GM23338 (cell line): ENCODE measurements at regions not wholly inside any gene's neighbourhood (a gene's known extent, or its start where the extent isn't known, plus 50 kb on each side); places are given as distances from the start of the nearest gene placed in this dataset.

ENCODE experiments used
- ATAC-seq: fragments of 200-7000 bp; cut with Tn5 transposase; 3 replicates; pipeline ENCODE4 v1.9.1; 2020
- DNase-seq: peaks from one replicate; pipeline ENCODE4 v3.0.0-alpha.2; 2015; ENCODE audit warnings: low spot score
- H2AFZ ChIP-seq: fragments of 200-600 bp; sonication (generic); 2 replicates; pipeline ENCODE4 v1.8.0; 2016; ENCODE audit warnings: antibody characterized with exemption, mild to moderate bottlenecking, moderate library complexity
- H3F3A ChIP-seq: fragments of 200-600 bp; sonication (generic); replicated peaks from 2 replicates; pipeline ENCODE4 v1.8.0; 2017; ENCODE audit warnings: antibody characterized with exemption, mixed run types, low read depth
- H3K27ac ChIP-seq: fragments of 200-600 bp; sonication (generic); 2 replicates; pipeline ENCODE4 v1.6.1; 2016; ENCODE audit warnings: low read depth
- H3K27me3 ChIP-seq: fragments of 200-600 bp; sonication (generic); 2 replicates; pipeline ENCODE4 v1.8.0; 2016; ENCODE audit warnings: mild to moderate bottlenecking, mixed run types, moderate library complexity; ENCODE audit not compliant: insufficient read depth
- H3K36me3 ChIP-seq: fragments of 200-600 bp; sonication (generic); 2 replicates; pipeline ENCODE4 v1.8.0; 2016; ENCODE audit warnings: mild to moderate bottlenecking; ENCODE audit not compliant: insufficient read depth
- H3K4me1 ChIP-seq: fragments of 200-600 bp; sonication (generic); 2 replicates; pipeline ENCODE4 v1.8.0; 2016; ENCODE audit warnings: mild to moderate bottlenecking, moderate library complexity; ENCODE audit not compliant: insufficient read depth
- H3K4me2 ChIP-seq: fragments of 200-600 bp; sonication (generic); 2 replicates; pipeline ENCODE4 v1.7.1; 2017; ENCODE audit warnings: mixed run types
- H3K4me3 ChIP-seq: fragments of 200-600 bp; sonication (generic); 2 replicates; pipeline ENCODE4 v1.6.1; 2016; ENCODE audit warnings: mixed run types
- H3K79me2 ChIP-seq: fragments of 200-600 bp; sonication (generic); replicated peaks from 2 replicates; pipeline ENCODE4 v1.8.0; 2017; ENCODE audit warnings: mild to moderate bottlenecking; ENCODE audit not compliant: insufficient read depth
- H3K9me2 ChIP-seq: fragments of 200-600 bp; sonication (generic); 2 replicates; pipeline ENCODE4 v1.8.0; 2017; ENCODE audit not compliant: insufficient read depth
- H4K20me1 ChIP-seq: fragments of 200-600 bp; sonication (generic); replicated peaks from 2 replicates; pipeline ENCODE4 v1.8.0; 2017; ENCODE audit warnings: mild to moderate bottlenecking; ENCODE audit not compliant: insufficient read depth
- H3K27ac Mint-ChIP-seq: 2 replicates; pipeline ENCODE4 v1.8.0; 2020; ENCODE audit warnings: inconsistent platforms, mild to moderate bottlenecking, moderate library complexity, mixed read lengths
- H3K27me3 Mint-ChIP-seq: 3 replicates; pipeline ENCODE4 v1.8.0; 2022; ENCODE audit warnings: low read depth, mild to moderate bottlenecking, moderate library complexity, mixed read lengths, inconsistent platforms; ENCODE audit not compliant: insufficient read depth, poor library complexity
- H3K36me3 Mint-ChIP-seq: 3 replicates; pipeline ENCODE4 v1.8.0; 2021; ENCODE audit warnings: low read depth, mild to moderate bottlenecking, inconsistent platforms, moderate library complexity, mixed read lengths
- H3K4me1 Mint-ChIP-seq: 3 replicates; pipeline ENCODE4 v1.8.0; 2020; ENCODE audit warnings: mild to moderate bottlenecking, inconsistent platforms, mixed read lengths
- H3K4me3 Mint-ChIP-seq: 3 replicates; pipeline ENCODE4 v1.8.0; 2021; ENCODE audit warnings: moderate library complexity, mild to moderate bottlenecking, inconsistent platforms, mixed read lengths
- H3K9me3 Mint-ChIP-seq: 3 replicates; pipeline ENCODE4 v1.8.0; 2020; ENCODE audit warnings: moderate library complexity, mild to moderate bottlenecking, inconsistent platforms, mixed read lengths
- CREB1 ChIP-seq: fragments of 250-450 bp; sonication (Bioruptor Pico); IDR thresholded peaks from 2 replicates; pipeline ENCODE4 v1.5.0; 2020; ENCODE audit warnings: low read depth, mild to moderate bottlenecking, moderate library complexity
- CTCF ChIP-seq, 2 experiments: fragments of 200-600 bp in 1 of 2; sonication (generic) in 1 of 2; conservative IDR thresholded peaks; 2 replicates each; pipeline versions ENCODE4 v1.5.1 to v1.6.1; 2016 to 2017; ENCODE audit warnings: antibody characterized with exemption in 2 of 2, low read depth in 2 of 2, mild to moderate bottlenecking in 2 of 2, moderate library complexity in 1 of 2
- EZH2 ChIP-seq: fragments of 200-600 bp; sonication (generic); IDR thresholded peaks from one replicate; pipeline ENCODE4 v1.8.0; 2017; ENCODE audit warnings: antibody characterized with exemption, mild to moderate bottlenecking, low read depth; ENCODE audit not compliant: unreplicated experiment
- EZH2phosphoT487 ChIP-seq: fragments of 200-600 bp; sonication (generic); IDR thresholded peaks from one replicate; pipeline ENCODE4 v1.8.1; 2018; ENCODE audit warnings: antibody characterized with exemption; ENCODE audit not compliant: unreplicated experiment
- JUNB ChIP-seq: IDR thresholded peaks from one replicate; pipeline ENCODE4 v1.6.1; 2016; ENCODE audit warnings: antibody characterized with exemption; ENCODE audit not compliant: unreplicated experiment
- NANOG ChIP-seq: IDR thresholded peaks from 2 replicates; pipeline ENCODE4 v1.6.1; 2016; ENCODE audit warnings: antibody characterized with exemption, borderline replicate concordance
- POLR2AphosphoS5 ChIP-seq: IDR thresholded peaks from 2 replicates; pipeline ENCODE4 v1.6.1; 2016; ENCODE audit warnings: antibody characterized with exemption, low read depth
- REST ChIP-seq: IDR thresholded peaks from one replicate; pipeline ENCODE4 v1.6.1; 2018; ENCODE audit warnings: antibody characterized with exemption; ENCODE audit not compliant: unreplicated experiment
- STAT1 ChIP-seq: IDR thresholded peaks from one replicate; pipeline ENCODE4 v1.6.1; 2016; ENCODE audit warnings: antibody characterized with exemption; ENCODE audit not compliant: unreplicated experiment
- ZNF114 ChIP-seq: fragments of 250-450 bp; sonication (Bioruptor Pico); IDR thresholded peaks from 2 replicates; pipeline ENCODE4 v1.5.0; 2020; ENCODE audit warnings: mild to moderate bottlenecking, moderate library complexity
- ZNF331 ChIP-seq: fragments of 250-450 bp; sonication (Bioruptor Pico); IDR thresholded peaks from 2 replicates; pipeline ENCODE4 v1.5.0; 2020; ENCODE audit warnings: low read depth, mild to moderate bottlenecking, moderate library complexity
- TF ChIP-seq, protein P1 (sequence below): fragments of 250-450 bp; sonication (Bioruptor Pico); IDR thresholded peaks from 2 replicates; pipeline ENCODE4 v1.5.0; 2020; ENCODE audit warnings: mild to moderate bottlenecking, moderate library complexity
- TF ChIP-seq, protein P2 (sequence below): IDR thresholded peaks from 2 replicates; pipeline ENCODE4 v1.6.1; 2016; ENCODE audit warnings: antibody characterized with exemption

DNA sequence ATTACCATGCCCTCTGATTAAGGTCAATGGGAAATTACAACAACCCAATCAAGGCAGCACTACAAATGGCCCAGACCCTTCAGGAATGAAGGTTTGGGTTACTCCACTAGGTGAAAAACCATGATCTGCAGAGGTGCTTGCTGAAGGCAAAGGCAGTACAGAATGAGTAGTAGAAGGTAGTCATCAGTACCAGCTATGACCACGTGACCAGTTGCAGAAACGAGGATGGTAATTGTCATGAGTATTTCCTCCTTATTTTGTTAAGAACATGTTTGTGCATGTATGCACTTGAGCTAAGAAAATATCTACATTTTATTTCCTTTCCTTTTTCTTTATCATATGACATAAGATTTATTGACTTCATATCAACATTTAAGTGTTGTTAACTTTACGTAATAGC lies 607.1 kb downstream of the KCNT2 start:
- peaks cover 2% of the 10 kb centered on the region for H3K27me3 Mint-ChIP-seq
- Histone ChIP-seq H3K27me3 (no peaks in the 10 kb centered on the region), H2AFZ (no peak overlapping the region), H3F3A (no peaks in the 10 kb centered on the region), H4K20me1 (no peaks in the 10 kb centered on the region), H3K4me2 (no peak overlapping the region), H3K4me1 (peaks cover 11% of the 10 kb centered on the region), H3K79me2 (no peaks in the 10 kb centered on the region), H3K27ac (no peak overlapping the region), H3K4me3 (no peak overlapping the region), H3K9me2 (peaks cover 11% of the 10 kb centered on the region), H3K36me3 (no peaks in the 10 kb centered on the region)
- peaks cover 36% of the 10 kb centered on the region for H3K4me1 Mint-ChIP-seq
- TF ChIP-seq, protein P1, sequence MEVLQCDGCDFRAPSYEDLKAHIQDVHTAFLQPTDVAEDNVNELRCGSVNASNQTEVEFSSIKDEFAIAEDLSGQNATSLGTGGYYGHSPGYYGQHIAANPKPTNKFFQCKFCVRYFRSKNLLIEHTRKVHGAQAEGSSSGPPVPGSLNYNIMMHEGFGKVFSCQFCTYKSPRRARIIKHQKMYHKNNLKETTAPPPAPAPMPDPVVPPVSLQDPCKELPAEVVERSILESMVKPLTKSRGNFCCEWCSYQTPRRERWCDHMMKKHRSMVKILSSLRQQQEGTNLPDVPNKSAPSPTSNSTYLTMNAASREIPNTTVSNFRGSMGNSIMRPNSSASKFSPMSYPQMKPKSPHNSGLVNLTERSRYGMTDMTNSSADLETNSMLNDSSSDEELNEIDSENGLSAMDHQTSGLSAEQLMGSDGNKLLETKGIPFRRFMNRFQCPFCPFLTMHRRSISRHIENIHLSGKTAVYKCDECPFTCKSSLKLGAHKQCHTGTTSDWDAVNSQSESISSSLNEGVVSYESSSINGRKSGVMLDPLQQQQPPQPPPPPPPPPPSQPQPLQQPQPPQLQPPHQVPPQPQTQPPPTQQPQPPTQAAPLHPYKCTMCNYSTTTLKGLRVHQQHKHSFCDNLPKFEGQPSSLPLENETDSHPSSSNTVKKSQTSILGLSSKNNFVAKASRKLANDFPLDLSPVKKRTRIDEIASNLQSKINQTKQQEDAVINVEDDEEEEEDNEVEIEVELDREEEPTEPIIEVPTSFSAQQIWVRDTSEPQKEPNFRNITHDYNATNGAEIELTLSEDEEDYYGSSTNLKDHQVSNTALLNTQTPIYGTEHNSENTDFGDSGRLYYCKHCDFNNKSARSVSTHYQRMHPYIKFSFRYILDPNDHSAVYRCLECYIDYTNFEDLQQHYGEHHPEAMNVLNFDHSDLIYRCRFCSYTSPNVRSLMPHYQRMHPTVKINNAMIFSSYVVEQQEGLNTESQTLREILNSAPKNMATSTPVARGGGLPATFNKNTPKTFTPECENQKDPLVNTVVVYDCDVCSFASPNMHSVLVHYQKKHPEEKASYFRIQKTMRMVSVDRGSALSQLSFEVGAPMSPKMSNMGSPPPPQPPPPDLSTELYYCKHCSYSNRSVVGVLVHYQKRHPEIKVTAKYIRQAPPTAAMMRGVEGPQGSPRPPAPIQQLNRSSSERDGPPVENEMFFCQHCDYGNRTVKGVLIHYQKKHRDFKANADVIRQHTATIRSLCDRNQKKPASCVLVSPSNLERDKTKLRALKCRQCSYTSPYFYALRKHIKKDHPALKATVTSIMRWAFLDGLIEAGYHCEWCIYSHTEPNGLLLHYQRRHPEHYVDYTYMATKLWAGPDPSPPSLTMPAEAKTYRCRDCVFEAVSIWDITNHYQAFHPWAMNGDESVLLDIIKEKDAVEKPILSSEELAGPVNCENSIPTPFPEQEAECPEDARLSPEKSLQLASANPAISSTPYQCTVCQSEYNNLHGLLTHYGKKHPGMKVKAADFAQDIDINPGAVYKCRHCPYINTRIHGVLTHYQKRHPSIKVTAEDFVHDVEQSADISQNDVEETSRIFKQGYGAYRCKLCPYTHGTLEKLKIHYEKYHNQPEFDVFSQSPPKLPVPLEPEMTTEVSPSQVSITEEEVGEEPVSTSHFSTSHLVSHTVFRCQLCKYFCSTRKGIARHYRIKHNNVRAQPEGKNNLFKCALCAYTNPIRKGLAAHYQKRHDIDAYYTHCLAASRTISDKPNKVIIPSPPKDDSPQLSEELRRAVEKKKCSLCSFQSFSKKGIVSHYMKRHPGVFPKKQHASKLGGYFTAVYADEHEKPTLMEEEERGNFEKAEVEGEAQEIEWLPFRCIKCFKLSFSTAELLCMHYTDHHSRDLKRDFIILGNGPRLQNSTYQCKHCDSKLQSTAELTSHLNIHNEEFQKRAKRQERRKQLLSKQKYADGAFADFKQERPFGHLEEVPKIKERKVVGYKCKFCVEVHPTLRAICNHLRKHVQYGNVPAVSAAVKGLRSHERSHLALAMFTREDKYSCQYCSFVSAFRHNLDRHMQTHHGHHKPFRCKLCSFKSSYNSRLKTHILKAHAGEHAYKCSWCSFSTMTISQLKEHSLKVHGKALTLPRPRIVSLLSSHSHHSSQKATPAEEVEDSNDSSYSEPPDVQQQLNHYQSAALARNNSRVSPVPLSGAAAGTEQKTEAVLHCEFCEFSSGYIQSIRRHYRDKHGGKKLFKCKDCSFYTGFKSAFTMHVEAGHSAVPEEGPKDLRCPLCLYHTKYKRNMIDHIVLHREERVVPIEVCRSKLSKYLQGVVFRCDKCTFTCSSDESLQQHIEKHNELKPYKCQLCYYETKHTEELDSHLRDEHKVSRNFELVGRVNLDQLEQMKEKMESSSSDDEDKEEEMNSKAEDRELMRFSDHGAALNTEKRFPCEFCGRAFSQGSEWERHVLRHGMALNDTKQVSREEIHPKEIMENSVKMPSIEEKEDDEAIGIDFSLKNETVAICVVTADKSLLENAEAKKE (CRISPR knock-in tag): no peak
- TF ChIP-seq JUNB: no peak
- no peak for TF ChIP-seq EZH2phosphoT487
- no peak for TF ChIP-seq CTCF (conservative IDR thresholded peaks at IDR 0.05; ENCODE audit: low read depth in 2 of 2)
- no peak for TF ChIP-seq POLR2AphosphoS5
- TF ChIP-seq, protein P2, sequence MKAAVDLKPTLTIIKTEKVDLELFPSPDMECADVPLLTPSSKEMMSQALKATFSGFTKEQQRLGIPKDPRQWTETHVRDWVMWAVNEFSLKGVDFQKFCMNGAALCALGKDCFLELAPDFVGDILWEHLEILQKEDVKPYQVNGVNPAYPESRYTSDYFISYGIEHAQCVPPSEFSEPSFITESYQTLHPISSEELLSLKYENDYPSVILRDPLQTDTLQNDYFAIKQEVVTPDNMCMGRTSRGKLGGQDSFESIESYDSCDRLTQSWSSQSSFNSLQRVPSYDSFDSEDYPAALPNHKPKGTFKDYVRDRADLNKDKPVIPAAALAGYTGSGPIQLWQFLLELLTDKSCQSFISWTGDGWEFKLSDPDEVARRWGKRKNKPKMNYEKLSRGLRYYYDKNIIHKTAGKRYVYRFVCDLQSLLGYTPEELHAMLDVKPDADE: no peak
- no peak for TF ChIP-seq REST
- TF ChIP-seq ZNF114 (CRISPR knock-in tag): no peak
- TF ChIP-seq ZNF331 (CRISPR knock-in tag): no peak
- TF ChIP-seq STAT1: no peak
- TF ChIP-seq EZH2: no peak
- TF ChIP-seq NANOG: no peak
- TF ChIP-seq CREB1: no peak
- H3K9me3 Mint-ChIP-seq: peaks cover 8% of the 10 kb centered on the region; the same call in 2 of the 3 replicates
- ATAC-seq: no peak
- H3K36me3 Mint-ChIP-seq: peaks cover 15% of the 10 kb centered on the region
- no peak for DNase-seq
- no peak overlapping the region for H3K4me3 Mint-ChIP-seq
- no peak overlapping the region for H3K27ac Mint-ChIP-seq
